ENCODE measurements at regions not wholly inside any gene's neighbourhood (a gene's known extent, or its start where the extent isn't known, plus 50 kb on each side); places are given as distances from the start of the nearest gene placed in this dataset.

- Histone ChIP-seq H3K27me3 (ENCODE audit: insufficient read depth, low read length) (peaks cover 97% of the 10 kb centered on the region), H3K9ac (ENCODE audit: low read depth, low read length) (no peak overlapping the region)
Measured at GRCh38 chr6:41404182-41404845, 68.9 kb downstream of the NCR2 start.

GRCh38 chr6:41405941-41406727 lies 70.7 kb downstream of the NCR2 start:
- H3K4me3 ChIP-seq (ENCODE audit: low read length) = peak overlapping the region; percentile 35
- no peaks in the 10 kb centered on the region for H3K36me3 ChIP-seq (ENCODE audit: insufficient read depth, low read length)
- no peak overlapping the region for H3K9ac ChIP-seq (ENCODE audit: low read depth, low read length)
- H3K27me3 ChIP-seq (ENCODE audit: insufficient read depth, low read length) = peaks cover 100% of the 10 kb centered on the region
- H3K4me1 ChIP-seq (ENCODE audit: insufficient read depth, low read length) = peaks cover 28% of the 10 kb centered on the region
- H3K27ac ChIP-seq (ENCODE audit: low read depth, low read length) = no peak overlapping the region
- peaks cover 10% of the 10 kb centered on the region; the same call in 1 of the 2 replicates for H3K9me3 ChIP-seq (ENCODE audit: insufficient read depth, low read depth, low read length)
- 8% methylated on average over 15 of the region's 15 CpGs for WGBS

More at GRCh38 chr6:41404182-41404845, 68.9 kb downstream of the NCR2 start:
- Histone ChIP-seq H3K4me3 (ENCODE audit: low read length) (no peak overlapping the region), H3K4me1 (ENCODE audit: insufficient read depth, low read length) (peaks cover 24% of the 10 kb centered on the region), H3K9me3 (ENCODE audit: insufficient read depth, low read depth, low read length) (peaks cover 12% of the 10 kb centered on the region; the same call in 1 of the 2 replicates), H3K27ac (ENCODE audit: low read depth, low read length) (no peak overlapping the region), H3K36me3 (ENCODE audit: insufficient read depth, low read length) (no peaks in the 10 kb centered on the region)
- 79% methylated on average over 5 of the region's 5 CpGs for WGBS

DNA sequence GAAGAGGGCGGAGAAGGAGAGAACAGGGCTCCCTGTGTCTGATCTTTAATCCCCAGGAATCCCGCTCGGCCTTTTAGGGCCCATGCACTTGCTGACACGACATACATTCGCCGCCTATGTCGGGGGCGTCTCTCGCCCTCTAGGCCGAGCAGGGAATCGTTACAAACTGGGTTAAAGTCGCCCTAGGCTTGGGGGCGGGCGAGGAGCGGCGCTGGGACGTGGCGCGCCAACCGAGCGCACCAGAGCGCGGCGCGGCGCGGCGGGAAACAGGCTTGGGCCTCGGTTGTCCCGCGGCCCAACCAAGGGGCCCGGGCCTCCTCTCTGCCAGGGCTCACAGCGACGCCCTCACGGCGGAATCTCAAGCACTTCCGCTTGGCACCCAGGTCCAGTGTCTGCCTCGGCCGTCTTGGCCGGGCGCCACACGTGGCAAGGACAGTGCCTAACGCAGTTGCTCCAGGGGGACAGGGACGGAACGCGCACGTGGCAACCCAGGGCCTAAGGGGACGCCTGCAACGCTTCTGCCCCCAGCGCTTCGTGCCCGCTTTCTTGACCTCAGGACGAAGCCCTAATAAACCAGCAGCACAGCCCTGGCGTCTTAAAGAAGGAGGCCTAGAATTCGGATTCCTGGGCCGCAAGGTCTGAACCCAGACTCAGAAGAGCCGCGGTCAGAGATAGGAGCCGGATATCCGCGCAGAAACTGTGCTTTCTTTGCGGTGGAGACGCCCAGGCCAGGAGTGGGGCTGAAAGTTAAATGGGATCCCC lies 71.5 kb downstream of the NCR2 start:
- Histone ChIP-seq H3K27ac (ENCODE audit: low read depth, low read length) (no peak overlapping the region), H3K4me1 (ENCODE audit: insufficient read depth, low read length) (peaks cover 28% of the 10 kb centered on the region), H3K27me3 (ENCODE audit: insufficient read depth, low read length) (peaks cover 100% of the 10 kb centered on the region), H3K9ac (ENCODE audit: low read depth, low read length) (no peak overlapping the region), H3K9me3 (ENCODE audit: insufficient read depth, low read depth, low read length) (peaks cover 6% of the 10 kb centered on the region; the same call in 1 of the 2 replicates), H3K4me3 (ENCODE audit: low read length) (peak overlapping the region; percentile 35), H3K36me3 (ENCODE audit: insufficient read depth, low read length) (no peaks in the 10 kb centered on the region)
- WGBS = 3% methylated on average over 63 of the region's 63 CpGs

DNA sequence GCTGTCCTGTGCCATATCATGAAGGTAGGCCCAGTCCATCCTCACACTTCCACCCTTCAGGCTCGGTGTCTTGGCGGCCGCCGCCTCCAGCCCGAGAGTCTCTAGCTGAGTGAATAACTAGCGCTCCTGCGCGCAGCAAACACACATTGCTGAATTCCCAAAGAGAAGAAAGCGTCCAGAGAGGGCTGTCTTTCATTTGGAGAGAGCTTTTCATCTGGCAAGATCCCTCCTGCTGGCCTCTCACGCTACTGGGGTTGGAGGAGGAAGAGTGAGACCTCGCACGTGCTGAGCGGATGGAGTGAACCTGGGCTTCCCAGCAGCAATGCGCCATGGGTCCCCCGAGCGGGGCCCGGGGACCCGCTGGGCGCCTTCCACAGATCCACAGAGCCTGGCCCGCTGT lies 73.2 kb downstream of the NCR2 start:
- H3K4me1 ChIP-seq (ENCODE audit: insufficient read depth, low read length) = peaks cover 35% of the 10 kb centered on the region
- no peak overlapping the region for H3K9ac ChIP-seq (ENCODE audit: low read depth, low read length)
- peaks cover 6% of the 10 kb centered on the region; the same call in 1 of the 2 replicates for H3K9me3 ChIP-seq (ENCODE audit: insufficient read depth, low read depth, low read length)
- H3K27ac ChIP-seq (ENCODE audit: low read depth, low read length) = no peak overlapping the region
- peak overlapping the region; percentile 19 for H3K4me3 ChIP-seq (ENCODE audit: low read length)
- no peaks in the 10 kb centered on the region for H3K36me3 ChIP-seq (ENCODE audit: insufficient read depth, low read length)
- peaks cover 100% of the 10 kb centered on the region for H3K27me3 ChIP-seq (ENCODE audit: insufficient read depth, low read length)
- 4% methylated on average over 20 of the region's 20 CpGs for WGBS

- H3K9me3 ChIP-seq (ENCODE audit: insufficient read depth, low read depth, low read length) = peaks cover 6% of the 10 kb centered on the region; the same call in 1 of the 2 replicates
- peaks cover 100% of the 10 kb centered on the region for H3K27me3 ChIP-seq (ENCODE audit: insufficient read depth, low read length)
- peak overlapping the region; percentile 19 for H3K4me3 ChIP-seq (ENCODE audit: low read length)
- no peaks in the 10 kb centered on the region for H3K36me3 ChIP-seq (ENCODE audit: insufficient read depth, low read length)
- peaks cover 35% of the 10 kb centered on the region for H3K4me1 ChIP-seq (ENCODE audit: insufficient read depth, low read length)
- no peak overlapping the region for H3K9ac ChIP-seq (ENCODE audit: low read depth, low read length)
- WGBS = 2% methylated on average over 29 of the region's 29 CpGs
- H3K27ac ChIP-seq (ENCODE audit: low read depth, low read length) = no peak overlapping the region
Measured at GRCh38 chr6:41408982-41409381, 73.6 kb downstream of the NCR2 start.

- H3K27ac ChIP-seq (ENCODE audit: low read depth, low read length) = no peak overlapping the region
- no peak overlapping the region for H3K9ac ChIP-seq (ENCODE audit: low read depth, low read length)
- 29% methylated on average over 4 of the region's 5 CpGs for WGBS
- no peaks in the 10 kb centered on the region for H3K36me3 ChIP-seq (ENCODE audit: insufficient read depth, low read length)
- H3K4me1 ChIP-seq (ENCODE audit: insufficient read depth, low read length) = peaks cover 35% of the 10 kb centered on the region
- peaks cover 6% of the 10 kb centered on the region; the same call in 1 of the 2 replicates for H3K9me3 ChIP-seq (ENCODE audit: insufficient read depth, low read depth, low read length)
- peaks cover 100% of the 10 kb centered on the region for H3K27me3 ChIP-seq (ENCODE audit: insufficient read depth, low read length)
- H3K4me3 ChIP-seq (ENCODE audit: low read length) = 0 out of 2 replicates have a peak overlapping the region, but pooled peaks have one; percentile 19
Measured at GRCh38 chr6:41409489-41409888, 74.1 kb downstream of the NCR2 start.

DNA sequence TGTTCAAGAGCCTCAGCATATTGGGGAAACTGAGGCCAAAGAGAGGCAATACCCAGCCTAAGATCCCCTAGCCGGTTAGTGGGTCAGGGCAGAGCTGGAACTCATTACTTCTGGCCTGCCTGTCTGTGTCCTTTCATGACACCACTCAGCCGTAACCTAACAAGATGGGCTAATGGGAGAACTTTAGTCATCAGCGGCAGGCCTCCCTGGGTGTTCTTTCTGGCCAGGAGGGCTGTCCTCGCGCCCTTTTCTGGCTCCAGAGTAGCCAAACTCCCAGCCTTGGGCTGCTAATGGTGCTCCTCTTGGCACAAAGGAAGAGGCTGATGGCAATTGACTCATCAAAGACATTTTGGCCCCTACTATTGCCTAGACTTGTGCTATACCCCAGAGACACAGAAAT lies 76.6 kb downstream of the NCR2 start:
- H3K9ac ChIP-seq (ENCODE audit: low read depth, low read length) = no peak overlapping the region
- WGBS = 89% methylated on average over 5 of the region's 5 CpGs
- H3K9me3 ChIP-seq (ENCODE audit: insufficient read depth, low read depth, low read length) = no peaks in the 10 kb centered on the region
- H3K4me1 ChIP-seq (ENCODE audit: insufficient read depth, low read length) = peaks cover 29% of the 10 kb centered on the region
- H3K36me3 ChIP-seq (ENCODE audit: insufficient read depth, low read length) = no peaks in the 10 kb centered on the region
- no peak overlapping the region for H3K4me3 ChIP-seq (ENCODE audit: low read length)
- H3K27me3 ChIP-seq (ENCODE audit: insufficient read depth, low read length) = peaks cover 100% of the 10 kb centered on the region
- no peak overlapping the region for H3K27ac ChIP-seq (ENCODE audit: low read depth, low read length)

- Histone ChIP-seq H3K4me1 (ENCODE audit: insufficient read depth, low read length) (peaks cover 18% of the 10 kb centered on the region), H3K27me3 (ENCODE audit: insufficient read depth, low read length) (peaks cover 100% of the 10 kb centered on the region), H3K4me3 (ENCODE audit: low read length) (no peak overlapping the region; the same call in 1 of the 2 replicates), H3K9ac (ENCODE audit: low read depth, low read length) (no peak overlapping the region), H3K27ac (ENCODE audit: low read depth, low read length) (no peak overlapping the region), H3K36me3 (ENCODE audit: insufficient read depth, low read length) (no peaks in the 10 kb centered on the region), H3K9me3 (ENCODE audit: insufficient read depth, low read depth, low read length) (no peaks in the 10 kb centered on the region)
- WGBS = 33% methylated on average over 10 of the region's 11 CpGs
Measured at GRCh38 chr6:41413250-41413649, 77.8 kb downstream of the NCR2 start.

GRCh38 chr6:41416501-41416837 lies 81.1 kb downstream of the NCR2 start:
- WGBS = 53% methylated on average over 5 of the region's 6 CpGs
- H3K4me1 ChIP-seq (ENCODE audit: insufficient read depth, low read length) = peaks cover 7% of the 10 kb centered on the region; the same call in 1 of the 2 replicates
- H3K4me3 ChIP-seq (ENCODE audit: low read length) = no peak overlapping the region
- H3K27ac ChIP-seq (ENCODE audit: low read depth, low read length) = no peak overlapping the region
- peaks cover 6% of the 10 kb centered on the region; the same call in 1 of the 2 replicates for H3K9me3 ChIP-seq (ENCODE audit: insufficient read depth, low read depth, low read length)
- no peak overlapping the region for H3K9ac ChIP-seq (ENCODE audit: low read depth, low read length)
- peaks cover 98% of the 10 kb centered on the region for H3K27me3 ChIP-seq (ENCODE audit: insufficient read depth, low read length)
- H3K36me3 ChIP-seq (ENCODE audit: insufficient read depth, low read length) = no peaks in the 10 kb centered on the region

DNA sequence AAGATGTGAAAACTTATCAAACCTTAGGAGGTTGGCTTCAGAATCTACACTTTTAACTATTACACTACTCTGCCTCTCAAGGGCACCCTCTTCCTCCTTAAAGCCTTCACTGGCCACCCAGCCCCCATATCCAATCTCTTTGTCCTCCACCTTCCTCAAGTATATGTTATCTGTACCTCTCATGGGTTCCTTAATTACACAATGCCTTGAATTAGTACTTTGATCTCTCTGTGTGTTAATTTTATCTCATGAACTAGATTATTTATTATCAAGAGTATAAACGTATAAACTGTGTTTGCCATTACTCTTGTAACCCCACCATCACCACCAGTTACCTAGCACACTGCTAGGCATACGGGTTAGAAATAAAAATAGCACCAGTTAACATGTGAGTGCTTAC lies 83.3 kb downstream of the NCR2 start:
- WGBS = 100% methylated on average over 1 of the region's 2 CpGs
- Histone ChIP-seq H3K9me3 (ENCODE audit: insufficient read depth, low read depth, low read length) (peaks cover 6% of the 10 kb centered on the region; the same call in 1 of the 2 replicates), H3K4me1 (ENCODE audit: insufficient read depth, low read length) (no peaks in the 10 kb centered on the region), H3K36me3 (ENCODE audit: insufficient read depth, low read length) (no peaks in the 10 kb centered on the region), H3K4me3 (ENCODE audit: low read length) (no peak overlapping the region), H3K27ac (ENCODE audit: low read depth, low read length) (no peak overlapping the region), H3K27me3 (ENCODE audit: insufficient read depth, low read length) (peaks cover 98% of the 10 kb centered on the region), H3K9ac (ENCODE audit: low read depth, low read length) (no peak overlapping the region)

GRCh38 chr6:41419385-41419784 lies 84.0 kb downstream of the NCR2 start:
- Histone ChIP-seq H3K9me3 (ENCODE audit: insufficient read depth, low read depth, low read length) (peaks cover 6% of the 10 kb centered on the region; the same call in 1 of the 2 replicates), H3K4me3 (ENCODE audit: low read length) (no peak overlapping the region), H3K4me1 (ENCODE audit: insufficient read depth, low read length) (0 out of 2 replicates have a peak, but pooled peaks cover 4% of the 10 kb centered on the region), H3K27ac (ENCODE audit: low read depth, low read length) (no peak overlapping the region), H3K36me3 (ENCODE audit: insufficient read depth, low read length) (no peaks in the 10 kb centered on the region), H3K27me3 (ENCODE audit: insufficient read depth, low read length) (peaks cover 96% of the 10 kb centered on the region), H3K9ac (ENCODE audit: low read depth, low read length) (no peak overlapping the region)
- 96% methylated on average over 3 of the region's 3 CpGs for WGBS
